Activated CD4-positive, CD25-positive, alpha-beta regulatory T cell treated with anti-CD3 and anti-CD28 coated beads, Interleukin-2, amount 50 U/mL, for 16 hours (primary cell): ENCODE measurements at regions not wholly inside any gene's neighbourhood (a gene's known extent, or its start where the extent isn't known, plus 50 kb on each side); places are given as distances from the start of the nearest gene placed in this dataset.

Experiments
- DNase-seq: peaks from one replicate; pipeline ENCODE4 v3.0.0-alpha.2; 2020; ENCODE audit warnings: low read depth, low spot score

GRCh38 chrX:39969099-39969818 lies 128.5 kb downstream of the BCOR start:
- no peak for DNase-seq

- no peak for DNase-seq
Observed at GRCh38 chrX:39969819-39970504, 127.8 kb downstream of the BCOR start.

GRCh38 chrX:39971760-39972159 lies 126.0 kb downstream of the BCOR start:
- no peak for DNase-seq

GRCh38 chrX:39972340-39972739 lies 125.4 kb downstream of the BCOR start:
- no peak for DNase-seq

- DNase-seq = no peak
Observed at GRCh38 chrX:39973810-39974209, 123.9 kb downstream of the BCOR start.

GRCh38 chrX:39974270-39974669 lies 123.5 kb downstream of the BCOR start:
- DNase-seq = no peak

DNA sequence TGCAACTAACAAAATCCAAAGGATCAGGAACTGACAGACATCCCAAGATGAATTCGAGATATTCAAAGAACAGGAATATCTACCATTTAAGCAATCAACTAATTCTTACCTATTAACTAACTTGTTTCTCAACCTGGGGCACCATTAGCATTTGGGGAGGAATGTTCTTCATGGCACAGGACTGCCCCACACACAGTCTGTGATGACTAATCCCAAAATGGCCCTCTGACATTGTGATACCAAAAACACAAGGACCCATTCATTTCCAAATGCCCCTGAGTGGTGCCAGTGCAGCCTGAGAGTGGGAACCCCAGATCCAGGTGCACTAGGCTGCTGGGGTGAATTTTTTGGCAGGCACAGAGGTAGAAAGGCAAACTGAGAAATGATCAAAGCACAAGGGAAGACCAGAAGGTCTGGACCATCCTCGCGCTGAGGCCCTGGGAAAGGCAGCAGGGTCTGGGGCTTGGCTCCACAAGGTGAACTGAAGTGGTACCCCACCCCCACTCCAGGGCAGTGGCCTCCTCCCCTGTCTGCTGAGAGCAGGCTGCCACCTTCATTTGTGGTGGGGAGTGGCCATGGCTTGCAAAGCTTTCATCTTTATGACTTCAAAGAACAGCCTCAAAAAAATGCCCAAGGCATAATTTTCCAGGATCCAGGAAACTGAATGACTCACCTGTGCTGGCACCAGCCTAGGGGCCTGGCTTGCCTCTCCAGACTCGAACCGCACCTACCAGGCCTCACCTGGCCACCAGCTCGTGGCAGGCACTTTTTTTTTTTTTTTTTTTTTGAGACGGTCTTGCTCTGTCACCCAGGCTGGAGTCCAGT lies 122.4 kb downstream of the BCOR start:
- no peak for DNase-seq

DNA sequence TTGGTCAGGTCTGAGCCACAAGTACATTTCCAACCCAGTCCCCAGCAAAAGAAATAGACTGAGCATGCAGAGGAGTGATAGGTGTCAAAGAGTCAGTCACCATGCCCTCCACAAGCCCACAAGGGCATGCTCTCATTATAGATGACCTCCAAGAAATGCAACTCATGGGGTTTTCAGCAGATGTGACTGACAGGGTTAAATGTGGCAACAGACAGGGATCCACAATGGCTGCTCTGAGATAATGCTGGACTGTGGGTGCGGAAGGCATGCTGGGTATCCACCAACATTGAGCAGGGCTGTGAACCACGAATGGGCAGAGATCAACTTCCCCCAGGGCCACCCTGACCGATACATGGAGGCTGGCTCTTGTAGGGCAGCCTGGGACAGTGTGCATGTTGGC lies 115.8 kb downstream of the BCOR start:
- no peak for DNase-seq

DNA sequence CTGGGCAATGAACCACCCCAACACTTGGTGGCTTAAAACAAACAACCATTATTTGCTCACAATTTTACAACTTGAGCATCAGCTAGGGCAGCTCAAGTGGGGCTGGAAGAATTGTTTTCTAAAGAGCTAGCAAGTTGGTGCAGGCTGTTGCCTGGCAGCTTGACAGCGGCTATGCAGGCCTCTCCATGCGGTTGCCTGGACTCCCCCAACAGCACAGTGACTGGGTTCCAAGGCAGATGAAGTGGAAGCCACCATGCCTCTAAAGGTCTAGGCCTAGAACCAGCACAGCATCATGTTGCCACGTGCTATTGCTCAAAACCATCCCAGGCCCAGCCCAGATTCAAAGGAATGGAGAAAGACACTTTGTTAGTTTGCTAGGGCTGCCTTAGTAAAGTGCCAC lies 114.8 kb downstream of the BCOR start:
- DNase-seq = no peak

- no peak for DNase-seq
Observed at GRCh38 chrX:39983715-39984114, 114.0 kb downstream of the BCOR start.

- no peak for DNase-seq
Observed at GRCh38 chrX:39984191-39984956, 113.4 kb downstream of the BCOR start.

DNA sequence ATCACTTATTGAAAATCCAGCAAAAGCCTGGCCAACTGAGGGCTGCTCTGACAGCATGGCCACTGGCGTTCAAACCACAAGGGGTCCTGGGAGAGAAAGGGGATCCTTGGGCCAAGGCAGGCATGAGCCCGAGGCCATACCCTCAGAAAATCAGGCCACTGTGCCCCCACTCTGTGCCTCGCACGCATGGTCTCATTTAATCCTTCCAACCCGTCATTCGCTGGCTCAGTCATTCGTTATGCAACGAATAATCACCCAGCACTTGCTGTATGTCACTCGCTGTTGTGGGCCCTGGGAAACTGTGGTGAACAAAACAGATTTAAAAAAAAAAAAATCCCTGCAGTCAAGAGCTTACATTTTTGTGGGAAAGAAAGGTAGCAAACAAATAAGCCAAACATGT lies 112.7 kb downstream of the BCOR start:
- DNase-seq = no peak

GRCh38 chrX:39985551-39985950 lies 112.2 kb downstream of the BCOR start:
- DNase-seq = no peak

DNA sequence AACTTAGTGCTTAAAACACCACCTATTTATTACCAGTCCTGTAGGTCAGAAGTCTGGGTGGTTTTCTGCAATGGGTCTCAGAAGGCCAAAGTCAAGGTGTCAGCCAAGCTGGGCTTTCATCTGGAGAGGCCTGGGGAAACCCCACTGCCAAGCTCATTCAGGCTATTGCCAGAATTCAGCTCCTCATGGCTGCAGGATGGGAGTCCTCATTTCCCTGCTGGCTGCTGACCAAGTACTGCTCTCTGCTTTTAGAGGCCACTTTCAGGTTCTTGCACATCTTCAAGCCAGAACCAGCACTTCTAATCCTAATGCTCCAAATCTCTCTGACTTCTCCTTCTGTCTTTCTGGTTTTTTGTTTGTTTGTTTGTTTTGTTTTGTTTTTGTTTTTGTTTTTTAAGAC lies 109.3 kb downstream of the BCOR start:
- no peak for DNase-seq

GRCh38 chrX:39990388-39990787 lies 107.4 kb downstream of the BCOR start:
- DNase-seq = no peak

DNA sequence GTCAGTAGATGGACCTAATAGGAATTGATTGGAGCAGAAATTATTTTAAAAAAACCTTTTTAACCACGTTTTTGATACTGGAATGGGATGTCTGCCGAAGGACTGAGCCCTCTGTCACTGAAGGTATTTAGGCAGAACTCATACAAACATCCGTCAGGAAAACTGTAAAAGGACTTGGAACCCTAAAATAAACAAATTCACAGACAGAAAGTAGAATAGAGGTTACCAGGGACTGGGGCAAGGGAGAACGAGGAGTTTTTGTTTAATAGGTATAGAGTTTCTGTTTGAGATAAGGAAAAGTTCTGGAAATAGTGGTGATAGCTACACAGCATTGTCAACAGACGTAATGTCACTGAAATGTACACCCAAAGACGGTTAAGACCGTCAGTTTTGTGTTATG lies 105.5 kb downstream of the BCOR start:
- no peak for DNase-seq

DNA sequence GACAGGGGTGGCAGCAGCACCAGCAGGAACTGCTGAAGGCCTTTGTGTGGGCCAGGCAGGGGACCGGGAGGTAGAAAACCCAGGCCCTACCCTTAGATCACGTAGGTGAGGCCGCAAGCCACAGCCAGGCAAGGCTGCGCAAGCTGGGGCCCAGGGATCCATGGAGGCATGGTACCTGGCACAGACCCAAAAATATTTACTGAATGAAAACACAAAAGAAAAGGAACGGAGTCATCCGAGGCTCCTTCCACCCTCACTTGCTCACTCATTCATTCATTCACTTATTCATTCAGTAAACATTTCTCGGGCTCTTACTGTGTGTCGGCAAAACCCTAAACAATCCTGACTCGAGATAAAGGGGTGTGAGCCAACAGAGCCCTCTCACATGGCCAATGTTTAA lies 102.3 kb downstream of the BCOR start:
- DNase-seq = no peak

GRCh38 chrX:39996536-39996935 lies 101.2 kb downstream of the BCOR start:
- no peak for DNase-seq

- DNase-seq = no peak
Observed at GRCh38 chrX:39998636-39999406, 98.9 kb downstream of the BCOR start.
